GOT3 (cell line): ENCODE measurements at regions not wholly inside any gene's neighbourhood (a gene's known extent, or its start where the extent isn't known, plus 50 kb on each side); places are given as distances from the start of the nearest gene placed in this dataset.

Experiments
- DNase-seq: peaks from one replicate; lab custom pipeline; 2025; ENCODE audit warnings: mixed read lengths; lab: John Stamatoyannopoulos, UW

DNA sequence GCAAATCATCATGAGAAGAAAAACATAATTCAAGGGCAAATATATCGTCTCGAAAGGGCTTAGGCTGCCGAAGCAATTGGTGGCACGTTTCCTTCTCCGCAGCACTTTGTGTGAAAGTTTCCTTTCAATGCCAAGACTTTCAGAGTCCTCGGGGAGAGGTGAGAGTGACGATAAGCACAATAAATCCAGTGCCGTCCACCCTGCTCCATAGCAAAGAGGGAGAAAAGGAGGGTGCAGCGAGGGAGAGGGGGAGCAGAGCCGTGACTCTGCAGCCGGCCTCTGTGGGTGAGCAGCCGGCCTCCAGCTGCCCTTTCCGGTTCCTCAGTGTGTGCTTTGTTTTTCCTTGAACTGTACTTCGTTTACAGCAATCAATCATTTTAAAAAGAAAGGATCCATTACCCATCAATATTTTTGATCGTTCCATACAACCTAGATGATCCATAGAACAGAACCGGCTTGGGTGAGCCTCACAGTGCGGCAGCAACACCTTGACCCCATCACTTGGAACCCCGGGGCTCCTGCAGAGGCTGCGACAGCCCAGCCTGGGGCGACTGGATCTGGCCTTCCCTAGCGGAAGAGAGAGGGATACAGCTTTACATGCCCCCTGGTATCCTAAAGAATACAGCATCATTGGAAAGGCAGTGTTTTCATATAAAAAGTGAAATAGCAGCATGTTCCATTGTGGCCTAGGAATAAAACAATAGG lies 247.0 kb upstream of the IRX4 start:
- no peak for DNase-seq

DNA sequence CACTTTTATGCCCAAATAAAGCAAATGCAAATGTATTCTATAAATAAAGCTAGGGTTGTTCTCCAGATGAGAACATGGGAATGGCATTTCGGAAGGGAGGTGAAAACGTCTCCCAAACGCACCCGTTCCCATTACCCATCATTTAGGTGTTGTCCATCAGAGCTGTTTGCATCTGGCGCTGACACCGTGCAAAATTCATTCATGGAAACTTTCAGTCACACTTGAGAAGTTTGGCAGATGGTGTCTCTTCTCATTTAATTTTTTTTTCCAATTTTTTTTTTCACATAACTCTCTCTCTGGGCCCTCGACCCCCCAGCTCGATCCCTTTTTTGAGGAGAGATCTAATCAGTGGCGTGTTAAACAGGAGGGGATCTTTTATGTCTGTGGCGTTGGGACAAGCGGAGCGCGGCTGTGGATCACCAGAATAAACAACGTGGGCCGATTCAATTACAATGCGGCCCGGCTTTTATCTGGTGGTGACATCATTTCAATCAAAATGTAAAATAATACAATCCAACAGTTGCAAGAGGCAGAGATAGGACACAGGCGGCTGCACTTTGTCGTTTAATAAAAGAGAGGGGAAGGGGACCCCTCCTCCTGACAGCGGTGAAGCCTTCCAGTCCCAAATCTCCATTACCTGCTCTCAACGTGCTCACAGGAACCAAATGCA lies 246.1 kb upstream of the IRX4 start:
- no peak for DNase-seq

GRCh38 chr5:2126512-2126911 lies 243.8 kb upstream of the IRX4 start:
- DNase-seq = no peak

DNA sequence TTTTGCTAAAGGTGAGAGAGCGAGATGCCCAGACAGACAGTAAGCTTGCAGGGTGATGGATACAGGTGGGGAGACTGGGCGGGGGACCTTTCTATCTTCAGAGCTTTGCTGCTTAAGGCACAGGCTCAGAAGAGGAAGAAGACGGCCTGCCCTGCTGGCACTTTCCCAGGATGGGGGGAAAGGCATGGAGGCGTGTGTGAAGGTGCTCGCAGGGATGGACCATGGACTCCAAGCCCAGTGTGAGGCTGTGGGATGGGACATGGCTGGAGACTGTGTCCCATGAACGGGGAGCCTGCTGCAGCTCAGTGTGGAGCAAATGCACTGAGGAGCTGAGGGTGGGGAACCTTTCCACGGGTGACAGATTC lies 243.2 kb upstream of the IRX4 start:
- DNase-seq = no peak

GRCh38 chr5:2125171-2125900 lies 242.6 kb upstream of the IRX4 start:
- DNase-seq = no peak

DNA sequence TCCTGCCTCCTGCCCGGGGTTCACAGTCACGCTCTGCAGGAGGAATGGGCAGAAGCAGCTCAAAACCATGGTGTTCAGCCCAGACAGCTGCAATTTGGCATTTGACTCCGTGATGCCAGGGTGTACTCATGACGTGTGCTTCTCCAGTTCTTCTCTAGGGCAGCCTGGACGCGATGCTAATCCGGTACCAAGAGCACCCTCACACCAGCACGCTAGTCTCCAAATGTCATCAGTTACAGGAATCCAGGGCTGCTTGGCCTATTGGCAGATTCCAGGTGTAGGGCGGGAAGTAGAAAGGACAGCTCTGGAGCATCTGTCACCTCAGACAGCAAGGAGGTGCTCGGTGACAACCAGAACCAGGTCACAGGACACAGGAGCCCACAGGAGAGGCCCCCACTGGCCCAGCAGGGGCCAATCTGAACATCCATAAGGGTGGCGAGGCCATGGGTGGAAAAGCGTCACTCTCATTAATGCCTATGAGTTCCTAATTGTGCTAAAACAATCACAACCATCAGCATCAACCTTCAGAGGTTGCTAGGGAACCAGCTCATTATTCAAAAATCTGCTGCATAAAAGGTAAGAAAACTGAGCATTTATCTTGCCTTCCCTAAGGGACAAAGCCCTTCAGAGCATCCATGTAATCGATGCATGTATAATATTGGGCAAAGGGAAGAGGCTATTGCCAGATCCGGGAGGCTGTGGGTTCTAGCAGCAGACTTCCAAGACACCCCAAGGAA lies 241.9 kb upstream of the IRX4 start:
- no peak for DNase-seq

DNA sequence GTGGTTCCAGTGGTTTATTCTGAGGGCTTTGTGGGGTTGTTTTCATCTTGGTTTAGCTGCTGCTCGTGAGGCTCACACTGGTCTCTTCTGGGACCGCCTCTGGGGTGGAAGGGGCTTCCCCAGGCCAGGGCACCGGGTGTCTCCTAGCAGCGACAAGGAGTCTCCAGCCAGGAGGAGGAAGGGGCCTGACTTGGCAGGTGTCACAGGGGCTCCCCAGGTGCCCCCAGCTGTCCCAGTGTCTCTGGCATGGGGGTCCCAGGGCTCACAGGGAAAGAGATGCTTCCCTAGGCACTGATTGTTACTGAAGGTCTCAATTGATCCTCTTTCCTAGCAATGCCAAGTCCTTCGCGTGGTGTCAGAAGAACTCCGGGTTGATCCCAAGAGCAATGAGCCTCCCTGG lies 241.1 kb upstream of the IRX4 start:
- DNase-seq = no peak

- DNase-seq = no peak
Measured at GRCh38 chr5:2120361-2120760, 237.6 kb upstream of the IRX4 start.

- no peak for DNase-seq
Measured at GRCh38 chr5:2119573-2119972, 236.8 kb upstream of the IRX4 start.

- no peak for DNase-seq
Measured at GRCh38 chr5:2113348-2114131, 230.8 kb upstream of the IRX4 start.

GRCh38 chr5:2112173-2113025 lies 229.7 kb upstream of the IRX4 start:
- DNase-seq = no peak

- DNase-seq = no peak
Measured at GRCh38 chr5:2111569-2112105, 228.9 kb upstream of the IRX4 start.

DNA sequence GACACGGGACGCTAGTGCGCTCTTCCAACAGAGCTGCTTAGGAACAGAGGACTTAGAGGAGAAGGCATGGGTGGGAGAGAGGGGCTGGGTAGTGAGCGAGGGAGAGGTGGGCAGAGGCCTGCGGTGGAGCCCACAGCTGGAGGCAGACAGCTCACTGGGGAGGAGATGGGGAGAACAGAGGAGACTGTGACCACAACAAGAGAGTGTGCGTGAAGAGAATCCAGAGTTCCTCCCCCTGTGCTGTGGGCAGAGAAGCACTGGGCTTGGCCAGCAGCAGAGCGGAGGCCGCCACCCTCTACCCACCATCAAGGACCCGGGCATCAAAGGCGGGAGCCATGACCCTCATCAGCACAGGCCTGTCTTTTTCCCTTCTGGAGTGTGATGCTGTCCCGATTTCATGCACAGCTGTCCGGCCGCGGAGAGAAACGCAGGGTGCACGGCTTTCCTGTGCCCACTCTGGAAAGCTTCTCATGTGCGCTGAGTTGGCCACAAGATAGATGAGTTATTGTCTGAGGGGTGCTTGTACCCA lies 228.3 kb upstream of the IRX4 start:
- DNase-seq = no peak

- no peak for DNase-seq
Measured at GRCh38 chr5:2110137-2110933, 227.6 kb upstream of the IRX4 start.

DNA sequence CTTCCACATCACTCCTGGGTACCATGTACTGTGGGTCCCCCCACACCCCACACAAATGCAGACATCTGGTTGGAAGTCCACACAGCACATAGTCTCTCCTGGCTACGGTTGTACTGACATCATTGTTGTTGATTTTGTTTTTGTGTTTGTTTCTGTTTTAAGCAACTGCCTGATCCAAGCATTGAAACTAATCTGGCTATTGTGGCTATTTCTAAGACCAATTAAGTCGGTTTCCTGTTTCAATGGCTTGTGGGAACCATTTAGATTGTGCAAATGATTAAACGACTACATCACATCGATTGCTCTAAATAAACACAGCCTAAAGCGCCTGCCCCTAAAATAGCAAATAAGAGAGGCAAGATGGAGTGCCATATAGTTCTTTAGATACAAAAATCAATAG lies 226.8 kb upstream of the IRX4 start:
- DNase-seq = no peak

DNA sequence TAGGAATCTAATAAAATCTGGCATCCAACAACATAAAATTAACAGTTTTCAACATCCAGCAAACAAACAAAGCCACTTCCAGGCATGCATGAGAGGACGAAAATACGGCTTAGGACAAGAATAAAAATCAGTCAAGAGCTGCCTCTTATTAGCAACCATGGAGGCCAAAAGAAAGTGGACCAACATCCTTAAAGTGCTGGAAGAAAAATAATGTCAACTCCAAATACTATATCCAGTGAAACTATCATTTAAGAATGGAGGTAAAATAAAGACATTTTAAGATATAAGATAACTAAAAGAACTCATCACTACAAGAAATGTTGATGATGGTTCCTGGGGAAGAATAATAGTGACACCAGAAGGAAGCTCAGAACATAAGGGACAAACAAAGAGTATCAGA lies 224.0 kb upstream of the IRX4 start:
- no peak for DNase-seq

DNA sequence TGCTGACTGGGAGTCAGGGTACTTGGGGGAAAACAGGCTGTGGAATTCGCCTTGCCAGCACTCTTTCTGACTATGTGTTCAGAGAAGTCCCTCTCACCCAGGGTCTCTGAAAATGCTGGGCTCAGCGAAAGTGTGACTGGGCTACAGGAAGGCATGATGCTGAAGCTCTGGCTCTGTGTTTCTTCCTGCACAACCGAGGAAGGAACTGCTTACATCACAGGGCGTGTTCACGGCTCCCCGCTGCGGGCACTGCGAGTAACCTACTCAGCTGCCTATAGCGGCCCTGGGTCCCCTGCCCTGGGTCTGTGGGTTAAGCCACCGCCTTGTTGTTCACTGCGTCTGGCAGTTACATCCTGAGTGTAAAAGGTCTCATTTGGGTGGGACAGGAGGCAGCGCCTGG lies 222.4 kb upstream of the IRX4 start:
- no peak for DNase-seq

GRCh38 chr5:2103940-2104339 lies 221.2 kb upstream of the IRX4 start:
- no peak for DNase-seq
